ENCODE measurements at regions not wholly inside any gene's neighbourhood (a gene's known extent, or its start where the extent isn't known, plus 50 kb on each side); places are given as distances from the start of the nearest gene placed in this dataset.

DNA sequence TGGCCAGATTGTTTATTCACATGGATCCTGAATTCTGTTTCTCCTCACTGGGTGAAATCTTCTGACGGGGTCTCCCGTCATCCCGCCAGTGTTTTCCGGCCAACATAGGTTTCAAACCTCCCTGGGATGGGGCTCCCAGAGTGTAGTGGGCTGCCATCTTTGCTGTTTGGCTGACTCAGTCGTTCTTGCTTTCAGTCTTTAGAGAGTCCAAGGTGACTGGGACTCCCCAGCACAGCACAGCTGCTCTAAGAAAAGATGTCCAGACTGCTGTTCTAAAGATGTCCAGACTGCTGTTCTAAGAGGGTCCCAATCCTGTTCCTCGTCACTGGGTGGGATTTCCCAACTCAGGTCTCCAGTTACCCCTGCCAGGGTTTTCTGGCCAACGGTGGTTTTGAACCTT, 801.9 kb upstream of the IGFBP3 start:
- Mint-ChIP-seq H3K4me1 (ENCODE audit: low read depth) (no peaks in the 10 kb centered on the region), H3K27ac (no peak overlapping the region), H3K4me3 (ENCODE audit: low read depth) (no peak overlapping the region), H3K9me3 (peaks cover 17% of the 10 kb centered on the region), H3K27me3 (ENCODE audit: low read depth) (no peaks in the 10 kb centered on the region), H3K36me3 (ENCODE audit: low read depth) (no peaks in the 10 kb centered on the region)
- intact Hi-C loops (cut with micrococcal nuclease) = no loop called here
- DNase-seq (ENCODE audit: low spot score) = no peak

DNA sequence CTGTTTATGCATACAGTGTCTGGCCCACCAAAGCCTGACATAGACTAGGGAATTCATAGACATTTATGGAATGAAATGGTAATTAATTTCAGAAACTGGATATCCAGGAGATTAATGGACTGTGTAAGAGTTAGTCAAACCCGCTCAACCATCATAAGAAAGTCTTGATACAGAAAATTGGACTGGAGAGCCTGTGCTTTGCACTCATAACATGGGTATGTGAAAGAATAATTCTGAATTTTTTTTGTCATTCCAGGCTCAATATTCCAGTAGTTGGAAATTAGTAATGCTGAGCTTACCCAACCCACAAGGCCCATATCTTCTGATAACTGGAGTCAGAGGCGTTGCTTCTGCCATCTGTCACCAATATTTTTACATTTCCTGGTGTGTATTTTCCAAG, 799.7 kb upstream of the IGFBP3 start:
- no peak for DNase-seq (ENCODE audit: low spot score)
- no peak overlapping the region for H3K27ac Mint-ChIP-seq
- no peaks in the 10 kb centered on the region for H3K36me3 Mint-ChIP-seq (ENCODE audit: low read depth)
- H3K9me3 Mint-ChIP-seq = peaks cover 7% of the 10 kb centered on the region
- H3K27me3 Mint-ChIP-seq (ENCODE audit: low read depth) = no peaks in the 10 kb centered on the region
- H3K4me1 Mint-ChIP-seq (ENCODE audit: low read depth) = no peaks in the 10 kb centered on the region
- H3K4me3 Mint-ChIP-seq (ENCODE audit: low read depth) = no peak overlapping the region
- intact Hi-C loops (cut with micrococcal nuclease) = no loop called here

DNA sequence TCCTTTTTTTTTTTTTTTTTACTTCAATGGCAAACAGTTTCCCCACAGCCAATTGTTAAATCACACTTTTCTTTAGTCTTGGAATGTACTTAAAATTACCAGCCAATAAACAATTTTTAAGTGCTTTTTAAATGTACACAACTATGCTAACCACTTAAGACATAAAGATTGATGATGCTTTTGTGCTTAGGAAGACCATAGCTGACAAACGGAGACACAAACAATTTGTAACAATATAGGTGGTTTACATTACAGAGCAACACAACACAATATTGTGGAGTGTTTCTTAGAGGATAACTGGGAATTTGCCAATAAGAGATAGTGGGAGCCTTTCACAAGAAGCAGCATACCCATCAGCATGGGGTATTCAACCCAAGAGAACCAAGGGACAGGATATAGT, 798.5 kb upstream of the IGFBP3 start:
- DNase-seq (ENCODE audit: low spot score) = no peak
- Mint-ChIP-seq H3K4me3 (ENCODE audit: low read depth) (no peak overlapping the region), H3K4me1 (ENCODE audit: low read depth) (no peaks in the 10 kb centered on the region), H3K27ac (no peak overlapping the region), H3K36me3 (ENCODE audit: low read depth) (no peaks in the 10 kb centered on the region), H3K9me3 (peaks cover 4% of the 10 kb centered on the region), H3K27me3 (ENCODE audit: low read depth) (no peaks in the 10 kb centered on the region)
- intact Hi-C loops (cut with micrococcal nuclease) = no loop called here

DNA sequence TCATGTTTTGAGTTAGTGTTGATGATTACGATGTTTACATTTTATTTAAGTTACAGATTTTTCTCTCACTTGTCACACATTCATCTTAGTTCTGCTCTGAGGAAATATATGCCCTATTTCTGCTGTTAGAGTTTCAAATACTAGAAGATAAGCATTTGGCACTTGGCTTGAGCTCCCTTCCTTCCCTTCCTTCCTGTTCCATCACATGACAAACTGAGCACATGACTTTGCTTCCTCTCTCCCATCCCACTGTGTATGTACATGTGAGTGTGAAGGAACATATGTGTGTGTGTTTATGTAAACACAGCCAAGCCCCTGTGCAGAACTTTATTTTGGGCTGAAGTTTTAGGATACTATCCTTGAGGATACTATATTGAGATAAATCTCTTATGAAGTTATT, 795.9 kb upstream of the IGFBP3 start:
- intact Hi-C loops (cut with micrococcal nuclease) = no loop called here
- no peak overlapping the region for H3K4me3 Mint-ChIP-seq (ENCODE audit: low read depth)
- H3K27ac Mint-ChIP-seq = no peak overlapping the region
- no peak for DNase-seq (ENCODE audit: low spot score)
- peaks cover 4% of the 10 kb centered on the region for H3K9me3 Mint-ChIP-seq
- no peaks in the 10 kb centered on the region for H3K4me1 Mint-ChIP-seq (ENCODE audit: low read depth)
- no peaks in the 10 kb centered on the region for H3K27me3 Mint-ChIP-seq (ENCODE audit: low read depth)
- H3K36me3 Mint-ChIP-seq (ENCODE audit: low read depth) = no peaks in the 10 kb centered on the region

DNA sequence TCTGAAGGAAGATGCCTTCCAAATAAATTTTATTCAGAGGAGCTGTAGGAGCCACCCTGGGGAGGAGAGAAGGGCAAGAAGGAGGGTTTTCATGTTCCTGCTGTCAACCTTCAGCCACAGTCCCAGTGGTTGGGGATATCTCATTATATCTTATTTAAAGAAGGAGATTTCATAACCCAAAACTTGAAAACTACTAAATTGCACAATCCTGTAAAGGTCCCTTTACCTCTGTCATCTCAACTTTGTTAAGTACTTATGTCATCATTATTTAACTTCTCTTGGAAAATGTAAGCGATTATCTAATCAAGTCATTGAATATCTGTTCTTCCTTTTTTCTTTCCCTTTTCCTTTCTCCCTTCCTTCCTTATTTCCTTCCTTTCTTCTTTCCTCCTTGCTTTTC, 794.5 kb upstream of the IGFBP3 start:
- Mint-ChIP-seq H3K36me3 (ENCODE audit: low read depth) (no peaks in the 10 kb centered on the region), H3K27me3 (ENCODE audit: low read depth) (no peaks in the 10 kb centered on the region), H3K27ac (no peak overlapping the region), H3K4me1 (ENCODE audit: low read depth) (no peaks in the 10 kb centered on the region), H3K4me3 (ENCODE audit: low read depth) (no peak overlapping the region), H3K9me3 (peaks cover 4% of the 10 kb centered on the region)
- intact Hi-C loops (cut with micrococcal nuclease) = no loop called here
- DNase-seq (ENCODE audit: low spot score) = no peak

DNA sequence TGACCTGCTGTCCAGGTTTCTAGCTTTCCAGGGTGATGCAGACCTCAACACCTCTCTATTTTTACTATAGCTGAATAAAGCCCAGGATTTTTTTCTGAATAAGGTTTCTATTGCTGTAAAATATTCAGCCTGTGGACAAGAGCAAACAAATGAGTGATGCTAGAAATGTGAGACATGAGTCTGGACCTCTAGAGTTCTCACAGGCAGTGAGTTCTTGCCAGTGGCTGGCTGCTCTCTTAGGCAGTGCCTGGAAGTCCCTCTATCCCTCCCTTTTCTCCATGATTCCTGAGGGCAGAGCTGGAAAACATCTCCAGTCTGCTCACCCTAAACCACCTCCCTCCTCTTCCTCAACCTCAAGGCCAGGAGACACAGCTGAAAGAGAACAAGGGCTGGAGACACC, 793.8 kb upstream of the IGFBP3 start:
- no peak overlapping the region for H3K4me3 Mint-ChIP-seq (ENCODE audit: low read depth)

DNA sequence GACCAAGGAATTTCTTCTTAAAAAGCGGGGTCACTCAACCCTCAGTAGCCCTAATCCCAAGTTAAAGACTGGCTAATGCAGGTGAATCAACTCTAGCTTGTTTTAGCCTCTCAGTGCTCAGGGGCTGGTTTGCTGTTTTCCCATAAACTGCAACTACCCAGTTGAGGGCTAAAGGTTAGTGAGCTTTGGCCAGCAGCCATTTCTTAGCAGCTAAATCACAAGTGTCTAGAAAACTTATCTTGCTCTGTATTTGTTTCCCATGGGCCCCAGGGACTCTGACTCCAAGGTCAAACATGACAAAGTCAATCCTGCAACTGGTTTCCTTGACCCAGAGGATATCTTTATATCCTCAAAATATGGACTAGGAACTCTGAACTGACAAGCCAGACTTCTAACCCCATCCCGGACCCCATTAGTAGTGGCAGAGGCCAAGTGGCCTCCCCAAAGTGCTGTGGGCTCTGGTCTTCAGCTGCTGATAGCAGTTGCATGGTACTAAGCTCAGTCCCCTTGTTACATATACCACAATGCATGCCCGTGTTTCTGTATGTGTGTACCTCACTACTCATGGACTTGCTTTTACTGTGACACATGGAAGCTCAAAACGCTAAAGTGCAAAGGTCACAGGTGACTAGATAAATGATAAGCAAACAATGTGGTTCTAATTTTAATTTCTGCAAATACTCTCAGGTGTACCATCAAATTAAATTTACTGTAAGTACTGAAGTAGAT, 793.0 kb upstream of the IGFBP3 start:
- no peak for DNase-seq (ENCODE audit: low spot score)
- intact Hi-C loops (cut with micrococcal nuclease) = no loop called here
- no peaks in the 10 kb centered on the region for H3K36me3 Mint-ChIP-seq (ENCODE audit: low read depth)
- H3K27me3 Mint-ChIP-seq (ENCODE audit: low read depth) = no peaks in the 10 kb centered on the region
- H3K9me3 Mint-ChIP-seq = peaks cover 4% of the 10 kb centered on the region
- H3K27ac Mint-ChIP-seq = no peak overlapping the region
- H3K4me1 Mint-ChIP-seq (ENCODE audit: low read depth) = no peaks in the 10 kb centered on the region
- no peak overlapping the region for H3K4me3 Mint-ChIP-seq (ENCODE audit: low read depth)

More for the DNA sequence above, 793.8 kb upstream of the IGFBP3 start:
- DNase-seq (ENCODE audit: low spot score) = no peak
- Mint-ChIP-seq H3K4me1 (ENCODE audit: low read depth) (no peaks in the 10 kb centered on the region), H3K9me3 (peaks cover 4% of the 10 kb centered on the region), H3K36me3 (ENCODE audit: low read depth) (no peaks in the 10 kb centered on the region), H3K27ac (no peak overlapping the region), H3K27me3 (ENCODE audit: low read depth) (no peaks in the 10 kb centered on the region)
- intact Hi-C loops (cut with micrococcal nuclease) = no loop called here

DNA sequence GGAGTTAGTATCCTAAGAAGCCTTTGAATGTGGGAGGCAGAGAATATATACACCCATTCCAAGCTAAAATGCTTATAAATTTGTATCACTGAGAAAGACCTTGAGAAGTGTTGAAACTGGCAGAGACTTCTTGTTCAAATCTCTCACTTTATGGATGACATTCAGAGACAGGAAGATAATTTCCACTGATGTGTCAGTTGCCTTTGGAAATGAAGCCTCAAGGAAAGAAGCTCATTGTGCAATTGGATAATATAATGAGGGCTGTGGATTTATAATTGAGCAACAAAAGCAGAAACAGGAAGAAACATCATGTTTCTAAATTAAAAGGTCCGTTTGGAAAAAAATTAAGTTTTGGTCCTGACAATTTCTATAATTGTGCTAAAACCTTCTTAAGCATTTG, 789.9 kb upstream of the IGFBP3 start:
- H3K36me3 Mint-ChIP-seq (ENCODE audit: low read depth) = no peaks in the 10 kb centered on the region

DNA sequence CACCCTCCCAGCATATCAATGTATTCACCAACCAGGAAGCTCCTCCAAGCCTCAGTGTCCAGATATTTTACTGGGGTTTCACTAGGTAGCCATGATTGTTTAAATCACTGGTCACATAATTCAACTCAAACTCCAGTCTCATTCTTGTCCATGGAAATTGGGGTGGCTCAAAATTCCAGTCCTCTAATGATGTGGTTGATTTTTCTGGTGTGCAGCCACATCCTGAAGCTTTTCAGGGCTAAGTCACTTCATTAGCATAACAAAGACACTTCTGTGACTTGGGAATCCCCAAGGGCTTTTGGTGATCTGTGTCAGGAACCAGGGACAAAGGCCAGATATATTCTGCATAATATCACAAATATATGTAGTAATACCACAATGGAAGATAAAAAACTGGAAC, 786.9 kb upstream of the IGFBP3 start:
- no peak for DNase-seq (ENCODE audit: low spot score)
- Mint-ChIP-seq H3K27me3 (ENCODE audit: low read depth) (no peaks in the 10 kb centered on the region), H3K9me3 (peaks cover 8% of the 10 kb centered on the region), H3K4me1 (ENCODE audit: low read depth) (no peaks in the 10 kb centered on the region), H3K36me3 (ENCODE audit: low read depth) (no peaks in the 10 kb centered on the region), H3K4me3 (ENCODE audit: low read depth) (no peak overlapping the region), H3K27ac (no peak overlapping the region)
- intact Hi-C loops (cut with micrococcal nuclease) = no loop called here

More for the DNA sequence above, 789.9 kb upstream of the IGFBP3 start:
- Mint-ChIP-seq H3K4me3 (ENCODE audit: low read depth) (no peak overlapping the region), H3K4me1 (ENCODE audit: low read depth) (no peaks in the 10 kb centered on the region), H3K27me3 (ENCODE audit: low read depth) (no peaks in the 10 kb centered on the region), H3K9me3 (peaks cover 7% of the 10 kb centered on the region), H3K27ac (no peak overlapping the region)
- DNase-seq (ENCODE audit: low spot score) = no peak
- intact Hi-C loops (cut with micrococcal nuclease) = no loop called here

DNA sequence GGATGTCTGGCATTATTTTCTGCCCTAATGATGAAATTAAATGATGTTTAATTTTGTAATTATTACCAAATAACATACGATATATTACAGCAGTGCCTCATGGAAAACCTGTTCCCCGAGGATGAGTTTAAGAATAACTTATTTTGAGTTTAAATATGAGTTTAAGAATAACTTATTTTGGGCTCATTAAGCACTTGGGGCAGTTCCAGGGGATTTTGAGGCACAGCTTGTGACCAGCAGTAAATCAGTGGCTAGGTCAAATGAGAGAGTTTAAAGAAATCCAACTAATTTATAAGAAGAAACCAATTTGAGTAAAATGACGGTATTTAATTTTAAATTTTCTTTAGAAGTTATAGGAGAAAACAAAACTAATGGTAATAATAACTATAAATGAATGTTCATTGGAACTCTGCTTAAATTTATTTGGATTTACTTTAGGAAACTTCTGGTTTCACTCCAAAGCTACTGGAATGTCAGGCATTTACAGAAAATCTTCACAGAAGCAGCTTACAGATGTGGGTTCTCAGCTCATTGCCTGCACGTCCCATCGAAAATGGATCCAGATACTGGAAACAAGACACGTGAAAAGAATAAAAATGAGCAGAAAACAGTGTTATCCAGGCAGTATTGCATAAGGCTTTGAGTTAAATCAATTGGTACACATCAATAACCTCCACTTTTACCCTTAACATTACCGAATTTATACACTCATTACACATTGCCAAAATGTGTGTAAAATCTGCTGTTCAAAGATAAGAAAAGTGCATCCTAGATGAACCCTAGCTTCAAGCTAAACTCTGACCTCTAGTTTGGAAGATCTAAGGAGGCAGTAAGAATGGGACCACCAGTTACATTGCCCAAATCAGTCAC, 784.5 kb upstream of the IGFBP3 start:
- Mint-ChIP-seq H3K27me3 (ENCODE audit: low read depth) (no peaks in the 10 kb centered on the region), H3K9me3 (peaks cover 11% of the 10 kb centered on the region)

DNA sequence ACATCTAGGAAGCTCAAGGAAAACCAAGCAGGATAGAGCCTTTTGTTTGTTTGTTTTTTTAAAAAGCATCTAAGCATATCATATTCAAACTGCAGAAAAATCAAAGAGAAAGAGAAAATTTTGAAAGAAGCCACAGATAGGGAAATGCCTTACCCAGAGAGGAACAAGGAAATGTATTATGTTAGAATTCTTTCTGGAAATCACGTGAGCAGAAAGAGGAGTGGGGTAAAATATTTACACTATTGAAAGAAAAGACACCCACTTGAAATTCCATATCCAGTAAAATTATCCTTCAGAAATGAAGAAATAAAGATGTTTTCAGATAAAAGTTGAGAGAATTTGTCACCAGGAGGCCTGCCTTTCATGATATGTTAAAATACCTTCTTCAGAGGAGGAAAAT, 775.7 kb upstream of the IGFBP3 start:
- H3K27me3 Mint-ChIP-seq (ENCODE audit: low read depth) = no peaks in the 10 kb centered on the region
- H3K36me3 Mint-ChIP-seq (ENCODE audit: low read depth) = no peaks in the 10 kb centered on the region
- no peak overlapping the region for H3K27ac Mint-ChIP-seq
- intact Hi-C loops (cut with micrococcal nuclease) = no loop called here
- no peaks in the 10 kb centered on the region for H3K4me1 Mint-ChIP-seq (ENCODE audit: low read depth)
- H3K9me3 Mint-ChIP-seq = peaks cover 16% of the 10 kb centered on the region
- H3K4me3 Mint-ChIP-seq (ENCODE audit: low read depth) = no peak overlapping the region
- no peak for DNase-seq (ENCODE audit: low spot score)

More for the DNA sequence above, 784.5 kb upstream of the IGFBP3 start:
- no peak for DNase-seq (ENCODE audit: low spot score)
- Mint-ChIP-seq H3K27ac (no peak overlapping the region), H3K4me1 (ENCODE audit: low read depth) (no peaks in the 10 kb centered on the region), H3K4me3 (ENCODE audit: low read depth) (no peak overlapping the region), H3K36me3 (ENCODE audit: low read depth) (no peaks in the 10 kb centered on the region)
- intact Hi-C loops (cut with micrococcal nuclease) = no loop called here

DNA sequence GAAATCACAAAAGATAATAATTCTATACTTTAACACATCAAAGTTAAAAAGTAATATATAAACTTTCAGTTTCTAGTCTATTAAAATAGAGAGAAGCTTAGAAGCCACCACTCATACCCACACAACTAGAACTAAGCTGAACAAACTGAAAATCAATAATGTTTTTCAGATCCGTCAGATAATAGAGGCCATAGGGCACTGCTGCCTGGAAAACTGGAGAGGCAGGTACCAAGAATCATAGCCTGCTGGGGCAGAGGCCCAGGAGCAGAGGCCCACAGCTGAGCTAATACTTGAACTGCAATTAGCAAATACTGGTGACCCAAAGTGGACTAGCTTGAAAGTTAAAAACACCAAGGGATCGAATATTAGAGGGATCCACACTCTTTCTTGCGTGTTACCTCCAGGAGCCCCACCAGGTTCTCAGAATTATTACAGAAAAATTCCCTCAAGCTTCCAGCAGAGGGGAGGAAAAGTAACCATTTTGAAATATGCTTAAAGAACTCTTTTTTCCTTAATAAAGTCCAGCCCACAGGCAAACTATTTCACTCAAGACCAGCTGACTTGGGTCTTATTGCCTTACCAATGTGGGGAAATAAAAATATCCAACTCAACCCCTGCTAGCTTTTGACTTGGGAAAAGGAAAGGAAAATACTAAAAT, 774.1 kb upstream of the IGFBP3 start:
- Mint-ChIP-seq H3K4me3 (ENCODE audit: low read depth) (no peak overlapping the region), H3K4me1 (ENCODE audit: low read depth) (no peaks in the 10 kb centered on the region), H3K27me3 (ENCODE audit: low read depth) (no peaks in the 10 kb centered on the region), H3K9me3 (peaks cover 22% of the 10 kb centered on the region), H3K36me3 (ENCODE audit: low read depth) (no peaks in the 10 kb centered on the region), H3K27ac (no peak overlapping the region)
- no peak for DNase-seq (ENCODE audit: low spot score)
- intact Hi-C loops (cut with micrococcal nuclease) = no loop called here

DNA sequence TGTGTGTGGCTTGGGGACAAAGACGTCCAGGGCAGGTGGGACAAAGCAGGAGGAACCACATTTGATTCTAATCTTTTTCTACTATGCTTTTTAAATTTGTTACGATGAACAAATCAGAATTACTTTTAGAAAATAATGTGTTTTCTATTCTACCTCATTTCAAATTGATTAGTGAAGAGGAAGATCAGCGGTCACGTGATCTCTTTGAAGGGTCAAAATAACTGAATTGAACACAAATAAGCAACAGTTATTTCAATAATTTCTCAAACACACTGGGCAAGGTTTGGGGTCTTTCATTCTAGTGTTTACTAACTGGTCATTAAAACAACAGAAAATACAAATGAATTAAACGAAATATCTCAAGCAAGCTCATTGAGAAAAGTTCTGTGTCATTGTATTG, 773.0 kb upstream of the IGFBP3 start:
- intact Hi-C loops (cut with micrococcal nuclease) = no loop called here
- H3K4me3 Mint-ChIP-seq (ENCODE audit: low read depth) = no peak overlapping the region
- DNase-seq (ENCODE audit: low spot score) = no peak
- no peaks in the 10 kb centered on the region for H3K36me3 Mint-ChIP-seq (ENCODE audit: low read depth)
- peaks cover 22% of the 10 kb centered on the region for H3K9me3 Mint-ChIP-seq
- no peaks in the 10 kb centered on the region for H3K4me1 Mint-ChIP-seq (ENCODE audit: low read depth)
- H3K27me3 Mint-ChIP-seq (ENCODE audit: low read depth) = no peaks in the 10 kb centered on the region
- no peak overlapping the region for H3K27ac Mint-ChIP-seq
